Spleen (tissue), 11 donors: ENCODE measurements at regions not wholly inside any gene's neighbourhood (a gene's known extent, or its start where the extent isn't known, plus 50 kb on each side); places are given as distances from the start of the nearest gene placed in this dataset.

Source experiments
- DNase-seq: peaks from one replicate; pipeline ENCODE4 v3.0.0-alpha.2; 2020
- H3K27ac ChIP-seq, 8 donors: fragments of 200-600 bp; sonication (generic) in 7 of 8; 1 replicate in 4 of 8; 2 replicates in 4 of 8; pipeline versions ENCODE4 v1.5.0 to v1.8.0; 2016 to 2021; ENCODE audit warnings: inconsistent platforms in 4 of 8, mild to moderate bottlenecking in 4 of 8, moderate library complexity in 1 of 8
- H3K27me3 ChIP-seq, 7 donors: fragments of 200-600 bp; sonication (generic) in 6 of 7; replicated peaks in 1 of 7; 1 replicate in 4 of 7; 2 replicates in 3 of 7; pipeline versions ENCODE4 v1.5.0 to v1.8.0; 2016 to 2021; ENCODE audit warnings: inconsistent platforms in 3 of 7, mild to moderate bottlenecking in 1 of 7
- H3K36me3 ChIP-seq, 6 donors: fragments of 200-600 bp; sonication (generic) in 5 of 6; 1 replicate in 4 of 6; 2 replicates in 2 of 6; pipeline versions ENCODE4 v1.5.0 to v1.8.0; 2016 to 2021; ENCODE audit warnings: inconsistent platforms in 2 of 6
- H3K4me1 ChIP-seq, 6 donors: fragments of 200-600 bp; sonication (generic) in 5 of 6; 1 replicate in 3 of 6; 2 replicates in 3 of 6; pipeline versions ENCODE4 v1.5.0 to v1.8.0; 2016 to 2021; ENCODE audit warnings: inconsistent platforms in 3 of 6
- H3K4me3 ChIP-seq, 8 donors: fragments of 200-600 bp; sonication (generic) in 7 of 8; 1 replicate in 4 of 8; 2 replicates in 4 of 8; pipeline versions ENCODE4 v1.5.0 to v1.8.0; 2016 to 2021; ENCODE audit warnings: inconsistent platforms in 4 of 8, mild to moderate bottlenecking in 4 of 8, moderate library complexity in 2 of 8
- H3K9me3 ChIP-seq, 8 donors: fragments of 200-600 bp; sonication (generic) in 7 of 8; 1 replicate in 4 of 8; 2 replicates in 4 of 8; pipeline versions ENCODE4 v1.5.0 to v1.8.0; 2016 to 2021; ENCODE audit warnings: inconsistent platforms in 4 of 8
- CTCF ChIP-seq, 11 experiments: fragments of 200-600 bp in 7 of 11; fragments of 450-650 bp in 4 of 11; sonication (generic) in 4 of 11; IDR thresholded peaks in 8 of 11; conservative IDR thresholded peaks in 3 of 11; 1 replicate in 7 of 11; 2 replicates in 4 of 11; pipeline versions ENCODE4 v1.4.0 to v1.8.0; 2016 to 2021; ENCODE audit warnings: antibody characterized with exemption in 11 of 11, inconsistent platforms in 4 of 11, mild to moderate bottlenecking in 1 of 11
- POLR2A ChIP-seq, 3 donors: fragments of 450-650 bp; IDR thresholded peaks; one replicate each; pipeline ENCODE4 v1.5.1; 2017; ENCODE audit warnings: antibody characterized with exemption in 3 of 3, mild to moderate bottlenecking in 1 of 3
- POLR2AphosphoS5 ChIP-seq, 3 donors: sonication (generic); formaldehyde crosslinking; IDR thresholded peaks; one replicate each; pipeline ENCODE4 v1.5.1; 2017; ENCODE audit warnings: antibody characterized with exemption in 3 of 3
- WGBS, 5 donors: extraction: QIAGEN DNeasy Blood & Tissue Kit in 3 of 5; methylation state at CpG; one replicate each; pipeline versions ENCODE4 v1.1.5 to v1.1.7; 2013 to 2018; 5-methylcytosine and 5-hydroxymethylcytosine counted together
- intact Hi-C: fragments of 100-400 bp; cut with DNase I; formaldehyde crosslinking; loops from one replicate; pipeline ENCODE4 v1.15.0; 2023; ENCODE audit warnings: low total_unique reads
- donor health status: healthy with polysubstance abuse.
- donor health status: DM: no; HTN: no; CAD: no; lungs with moderate emphysema.
- donor health status: DM: no; HTN: no; CAD: no.
- donor health status: Bipolar disorder and iron deficiency.
- donor health status: healthy.
- donor health status: DM: no; HTN: no; CAD: no.
- donor health status: DM: yes; HTN: yes; CAD: no.

GRCh38 chr22:44365191-44365590 is 52.4 kb upstream of the SHISAL1 start:
- intact Hi-C loops: no loop called here
- no peaks in the 10 kb centered on the region for H3K9me3 ChIP-seq
- H3K27ac ChIP-seq: no peak overlapping the region
- H3K27me3 ChIP-seq: peaks cover 0 to 10% (median 0%) of the 10 kb centered on the region in 7 donors
- 68 to 95% (median 83%) methylated on average over 7 to 9 of the region's 9 CpGs for WGBS, 5 donors
- no peaks in the 10 kb centered on the region for H3K36me3 ChIP-seq
- TF ChIP-seq CTCF (IDR thresholded peaks at IDR 0.05 in 8 of 11, conservative IDR thresholded peaks at IDR 0.05 in 3 of 11) (no peak), POLR2AphosphoS5 (IDR thresholded peaks at IDR 0.05) (no peak), POLR2A (IDR thresholded peaks at IDR 0.05) (no peak)
- no peak overlapping the region for H3K4me3 ChIP-seq
- peaks cover 0 to 28% (median 10%) of the 10 kb centered on the region in 6 donors for H3K4me1 ChIP-seq
- DNase-seq: peak; percentile 51

- H3K4me1 ChIP-seq: peaks cover 0 to 28% (median 10%) of the 10 kb centered on the region in 6 donors
- no peak overlapping the region for H3K27ac ChIP-seq
- TF ChIP-seq POLR2A (IDR thresholded peaks at IDR 0.05) (no peak), POLR2AphosphoS5 (IDR thresholded peaks at IDR 0.05) (no peak), CTCF (IDR thresholded peaks at IDR 0.05 in 8 of 11, conservative IDR thresholded peaks at IDR 0.05 in 3 of 11) (no peak)
- H3K9me3 ChIP-seq: no peaks in the 10 kb centered on the region
- no peaks in the 10 kb centered on the region for H3K36me3 ChIP-seq
- peak; percentile 47 for DNase-seq
- peaks cover 0 to 10% (median 0%) of the 10 kb centered on the region in 7 donors for H3K27me3 ChIP-seq
- no peak overlapping the region for H3K4me3 ChIP-seq
- intact Hi-C loops: no loop called here
- 74 to 83% (median 79%) methylated on average over 7 to 12 of the region's 12 CpGs for WGBS, 5 donors
These were observed 52.0 kb upstream of the SHISAL1 start for GRCh38 chr22:44364751-44365130.

- intact Hi-C loops: no loop called here
- 69 to 81% (median 74%) methylated on average over 11 of the region's 11 CpGs for WGBS, 5 donors
- TF ChIP-seq POLR2A (IDR thresholded peaks at IDR 0.05) (no peak), POLR2AphosphoS5 (IDR thresholded peaks at IDR 0.05) (no peak), CTCF (IDR thresholded peaks at IDR 0.05 in 8 of 11, conservative IDR thresholded peaks at IDR 0.05 in 3 of 11) (no peak)
- Histone ChIP-seq H3K4me1 (peaks cover 0 to 28% (median 10%) of the 10 kb centered on the region in 6 donors), H3K27me3 (peaks cover 0 to 13% (median 0%) of the 10 kb centered on the region in 7 donors), H3K36me3 (no peaks in the 10 kb centered on the region), H3K9me3 (no peaks in the 10 kb centered on the region), H3K27ac (peak overlapping the region in 3 of 8 donors; percentile 48 to 65 (median 53)), H3K4me3 (no peak overlapping the region)
- DNase-seq: peak; percentile 58
These were observed 51.4 kb upstream of the SHISAL1 start for GRCh38 chr22:44363980-44364750.
